HG03460 (cell line): ENCODE measurements at regions not wholly inside any gene's neighbourhood (a gene's known extent, or its start where the extent isn't known, plus 50 kb on each side); places are given as distances from the start of the nearest gene placed in this dataset.
"Not testable (repeated sequence)": the region's sequence is repeated elsewhere in the genome, so short reads cannot be mapped to it uniquely, and the experiment has no call there.

ENCODE experiments used
- ATAC-seq: cut with Tn5 transposase; IDR thresholded peaks from one replicate; pipeline ENCODE4 v1.9.1; 2021; ENCODE audit not compliant: unreplicated experiment

GRCh38 chrX:4179031-4179430, 465.6 kb upstream of the PRKX start:
- ATAC-seq, result no peak

DNA sequence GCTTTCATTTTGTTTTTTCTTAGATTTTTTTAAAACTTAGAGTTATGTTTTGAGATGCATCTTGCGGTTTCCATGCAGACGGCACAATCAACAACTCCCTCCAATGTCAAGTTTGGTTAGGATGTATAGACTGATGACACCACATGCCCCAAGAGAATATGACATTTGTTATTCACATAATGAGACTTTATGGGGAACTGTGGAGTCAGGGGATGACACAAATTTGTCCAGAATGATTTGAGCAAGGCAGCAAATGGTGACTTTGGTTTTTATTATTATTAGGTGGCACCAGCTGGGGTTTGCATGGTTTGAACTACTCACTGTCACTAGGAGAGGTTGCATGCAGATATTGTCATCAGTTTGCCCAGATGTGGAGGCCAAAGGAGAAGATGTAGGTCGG, 461.8 kb upstream of the PRKX start:
- no peak for ATAC-seq

DNA sequence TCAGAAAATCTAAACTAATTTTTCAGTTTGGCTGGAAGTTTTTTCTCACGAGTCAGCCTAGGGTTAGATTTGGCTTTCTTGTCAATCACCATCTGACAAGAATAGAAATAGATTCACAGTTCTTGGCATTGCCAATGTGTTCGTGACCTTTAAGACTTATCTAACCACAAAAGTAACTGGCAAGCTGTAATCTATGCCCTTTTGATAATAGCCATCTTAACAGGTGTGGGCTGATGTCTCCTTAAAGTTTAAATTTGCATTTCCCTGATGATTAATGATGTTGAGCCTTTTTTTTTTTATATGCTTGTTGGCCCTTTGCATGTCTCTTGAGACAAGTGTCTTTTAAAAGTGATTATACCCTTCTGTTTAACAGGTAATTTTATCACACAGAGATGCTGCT, 460.3 kb upstream of the PRKX start:
- ATAC-seq, result no peak

DNA sequence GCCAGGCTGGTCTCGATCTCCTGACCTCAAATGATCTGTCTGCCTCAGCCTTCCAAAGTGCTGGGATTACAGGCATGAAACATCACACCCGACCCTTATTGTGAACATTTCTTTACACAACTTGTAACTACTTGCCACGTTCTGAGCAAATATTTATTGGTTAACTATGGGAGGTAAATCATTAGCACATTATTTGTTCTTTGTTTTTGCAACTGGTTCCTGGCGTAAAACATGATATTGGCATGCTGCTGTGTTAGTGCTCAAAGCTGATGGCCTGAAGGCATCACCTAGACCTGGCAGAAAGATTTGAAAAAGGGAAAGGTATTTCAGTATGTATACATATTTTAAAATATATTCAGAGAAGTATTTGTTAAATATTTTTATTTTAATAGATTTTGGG, 438.3 kb upstream of the PRKX start:
- ATAC-seq, result no peak

DNA sequence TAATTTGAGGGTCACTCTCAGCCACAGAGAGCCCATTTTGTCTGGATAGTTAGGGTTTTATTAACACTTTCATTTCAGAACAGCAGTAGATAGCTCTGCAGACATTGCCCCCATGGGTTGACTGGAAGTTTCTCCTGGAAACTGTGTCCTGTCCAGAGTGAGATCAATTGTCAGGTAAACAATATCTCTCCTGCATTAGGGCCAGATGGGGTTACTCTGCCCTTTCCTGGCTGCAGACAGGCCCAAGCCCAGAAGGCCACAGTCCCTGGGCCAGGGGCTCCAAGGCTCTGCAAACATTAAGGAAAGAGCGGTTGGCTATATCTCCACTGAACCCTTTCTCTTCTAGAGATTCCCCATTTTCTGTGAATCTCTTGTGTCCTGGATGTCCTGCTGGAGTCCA, 436.8 kb upstream of the PRKX start:
- ATAC-seq, result no peak

- no peak for ATAC-seq
Measured at GRCh38 chrX:4129626-4130025, 416.2 kb upstream of the PRKX start.

DNA sequence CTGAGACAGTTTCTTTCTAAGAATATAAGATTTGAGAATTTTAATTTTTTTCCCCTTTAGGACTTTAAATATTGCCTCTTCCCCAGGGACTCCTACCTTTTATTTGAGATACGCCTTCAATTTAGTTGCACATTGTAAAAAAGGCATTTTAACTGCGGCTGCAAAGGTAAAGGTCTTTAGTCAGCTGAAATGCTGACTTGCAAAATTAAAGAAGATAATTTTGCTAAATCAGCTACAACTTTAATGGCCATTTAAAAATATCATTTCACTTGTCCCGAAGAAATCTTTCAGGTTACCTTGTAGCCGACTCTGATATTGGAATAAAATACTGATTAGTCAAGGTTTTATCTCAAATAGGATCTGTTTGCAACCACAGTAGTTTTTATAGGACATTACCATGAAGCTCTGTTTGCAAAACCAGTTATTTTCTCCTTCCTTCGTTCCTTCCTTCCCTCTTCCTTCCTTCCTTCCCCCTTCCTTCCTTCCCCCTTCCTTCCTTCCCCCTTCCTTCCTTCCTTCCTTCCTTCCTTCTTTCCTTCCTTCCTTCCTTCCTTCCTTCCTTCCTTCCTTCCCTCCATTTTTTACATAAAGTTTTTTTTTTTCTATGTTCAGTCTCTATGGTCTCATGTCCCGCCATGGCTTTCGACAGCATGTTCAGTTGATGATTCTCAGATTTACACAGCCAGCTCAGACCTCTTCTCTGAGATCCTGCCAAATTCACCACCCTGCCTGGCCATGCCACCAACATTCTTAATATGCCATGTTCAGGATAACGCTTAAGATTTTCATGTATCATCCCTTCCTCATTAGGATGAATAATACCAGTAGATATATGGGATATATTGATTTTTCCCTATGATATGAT, 405.4 kb upstream of the PRKX start:
- no peak for ATAC-seq

- no peak for ATAC-seq
Measured at GRCh38 chrX:4110964-4111363, 397.5 kb upstream of the PRKX start.

DNA sequence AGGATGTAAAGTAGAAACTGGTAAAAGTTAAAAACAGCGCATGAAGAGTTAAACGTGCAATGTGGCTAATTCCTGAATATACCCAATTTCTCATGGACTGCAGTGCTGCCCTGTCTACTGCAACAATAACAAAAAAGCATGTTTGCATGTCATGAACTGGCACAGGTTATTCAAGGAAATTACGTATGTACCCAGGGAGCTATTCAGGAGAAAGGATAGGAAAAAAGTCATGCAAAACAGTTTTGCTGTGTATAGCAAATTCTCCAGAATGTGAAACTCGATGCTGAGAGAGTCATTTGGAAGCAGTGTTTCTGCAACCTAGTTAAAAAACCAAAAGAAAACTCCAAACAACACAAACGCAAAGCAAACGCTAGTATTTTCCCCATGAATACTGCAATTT, 381.5 kb upstream of the PRKX start:
- no peak for ATAC-seq

GRCh38 chrX:4091046-4091760, 377.8 kb upstream of the PRKX start:
- no peak for ATAC-seq

GRCh38 chrX:4059893-4060292, 346.4 kb upstream of the PRKX start:
- no peak for ATAC-seq

DNA sequence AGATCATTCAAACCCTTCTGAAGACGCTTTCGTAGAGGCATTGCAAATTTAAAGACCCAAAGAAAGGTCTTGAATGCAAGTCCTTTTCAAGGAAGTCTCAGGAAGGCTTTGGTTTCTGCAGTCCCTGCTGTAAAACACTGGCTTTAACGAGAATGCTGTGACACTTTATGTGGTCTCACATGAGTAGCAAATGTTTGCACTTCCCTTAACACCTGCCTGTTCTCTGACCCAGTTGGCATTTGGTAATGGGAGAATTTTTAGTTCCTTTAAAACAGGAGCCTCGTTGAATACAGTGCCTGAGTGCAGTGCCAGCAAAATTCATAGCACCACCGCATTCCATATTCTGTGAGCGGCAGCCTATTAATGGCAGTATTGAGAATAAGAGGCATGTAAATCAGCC, 330.5 kb upstream of the PRKX start:
- ATAC-seq, result no peak

GRCh38 chrX:4035874-4036273, 322.4 kb upstream of the PRKX start:
- no peak for ATAC-seq

DNA sequence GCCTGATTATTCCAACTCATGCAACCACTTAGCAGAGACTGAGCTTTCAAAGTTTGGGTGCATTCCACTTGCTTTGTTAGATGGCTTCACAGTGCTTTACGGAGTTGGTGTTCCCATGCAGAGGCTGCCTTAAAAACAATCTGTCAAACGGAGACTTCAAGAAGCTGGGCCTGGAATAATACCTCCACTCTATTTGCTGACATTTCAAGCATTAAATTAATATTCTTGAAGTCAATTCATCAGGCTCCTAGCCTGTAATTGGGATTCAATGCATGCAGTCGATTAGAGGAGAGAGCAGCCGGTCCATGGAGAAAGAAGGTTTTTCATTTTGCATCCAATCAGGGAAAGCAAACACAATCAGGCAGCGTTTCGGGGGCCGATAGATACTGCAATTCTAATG, 314.7 kb upstream of the PRKX start:
- no peak for ATAC-seq

- ATAC-seq, result no peak
Measured at GRCh38 chrX:4005281-4005680, 291.8 kb upstream of the PRKX start.

DNA sequence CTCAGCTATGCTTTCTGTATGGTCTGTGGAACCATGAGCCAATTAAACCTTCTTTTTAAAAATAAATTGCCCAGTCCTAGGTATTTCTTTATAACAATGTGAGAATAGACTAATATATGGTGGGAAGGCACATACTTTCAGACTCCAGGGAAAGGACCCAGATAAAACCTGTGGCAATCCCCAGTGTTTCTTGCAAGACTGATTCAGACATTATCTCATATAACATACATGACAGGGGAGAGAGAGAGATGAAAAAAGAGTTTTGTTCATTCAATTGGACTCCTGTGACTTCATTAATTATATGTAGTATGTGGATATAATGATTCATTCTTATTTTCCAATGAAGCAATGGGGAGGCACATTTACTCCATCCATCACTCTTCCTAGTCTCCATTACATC, 291.4 kb upstream of the PRKX start:
- ATAC-seq, result no peak

- ATAC-seq, result no peak
Measured at GRCh38 chrX:3994315-3994714, 280.9 kb upstream of the PRKX start.

DNA sequence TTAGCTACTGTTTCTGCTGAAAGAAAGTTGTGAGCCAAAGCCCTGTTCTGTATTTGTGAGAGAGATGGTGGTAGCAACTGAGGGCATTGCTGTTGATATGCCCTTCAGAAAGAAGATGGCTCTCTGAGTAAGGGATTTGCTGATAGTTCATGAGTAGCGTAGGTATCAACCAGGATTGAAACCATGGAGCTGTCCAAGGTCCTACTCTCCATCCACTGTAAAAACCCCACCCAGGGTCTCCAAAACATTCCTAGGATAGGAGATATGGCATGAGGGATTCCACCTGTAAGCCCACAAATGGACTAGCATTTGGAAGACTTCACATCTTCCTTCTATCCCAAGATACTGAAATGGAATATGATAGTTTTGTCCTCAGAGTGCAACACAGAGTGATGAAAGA, 277.1 kb upstream of the PRKX start:
- no peak for ATAC-seq

DNA sequence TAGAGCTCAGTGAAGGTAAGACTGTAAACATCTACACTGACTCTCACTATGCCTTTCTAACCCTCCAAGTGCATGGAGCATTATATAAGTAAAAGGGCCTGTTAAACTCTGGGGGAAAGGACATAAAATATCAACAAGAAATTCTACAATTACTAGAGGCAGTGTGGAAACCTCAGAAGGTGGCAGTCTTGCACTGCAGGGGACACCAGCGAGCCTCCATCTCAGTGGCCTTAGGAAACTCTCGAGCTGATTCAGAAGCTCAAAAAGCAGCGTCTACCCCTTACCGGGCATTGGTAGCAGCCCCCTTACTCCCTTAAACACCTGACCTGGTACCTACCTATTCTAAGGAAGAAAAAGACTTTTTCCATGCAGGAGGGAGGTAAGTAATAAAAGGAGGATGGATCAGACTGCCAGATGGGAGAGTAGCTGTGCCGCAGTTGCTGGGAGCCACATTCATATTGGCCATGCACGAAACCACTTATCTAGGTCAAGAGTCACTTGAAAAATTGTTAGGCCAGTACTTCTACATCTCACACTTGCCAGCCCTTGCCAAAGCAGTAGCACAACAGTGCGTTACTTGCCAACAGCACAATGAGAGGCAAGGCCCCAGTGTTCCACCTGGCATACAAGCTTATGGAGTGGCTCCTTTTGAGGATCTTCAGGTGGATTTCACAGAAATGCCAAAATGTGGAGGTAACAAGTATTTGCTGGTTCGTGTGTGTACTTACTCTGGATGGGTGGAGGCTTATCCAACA, 258.8 kb upstream of the PRKX start:
- ATAC-seq, result not testable (repeated sequence)

- ATAC-seq, result no peak
Measured at GRCh38 chrX:3968749-3969148, 255.3 kb upstream of the PRKX start.

GRCh38 chrX:3963980-3964379, 250.5 kb upstream of the PRKX start:
- no peak for ATAC-seq
